HCT116 (cell line): ENCODE measurements at regions not wholly inside any gene's neighbourhood (a gene's known extent, or its start where the extent isn't known, plus 50 kb on each side); places are given as distances from the start of the nearest gene placed in this dataset.

Source experiments
- ATAC-seq: fragments of 200-7000 bp; cut with Tn5 transposase; 2 replicates; pipeline ENCODE4 v1.9.1; 2020; ENCODE audit warnings: mild to moderate bottlenecking, moderate library complexity
- BruUV-seq: library from RNA; stranded (reverse); fragments of 400-500 nt; replicated peaks from 2 replicates; lab custom pipeline; 2021; lab: Mats Ljungman, UMichigan
- CTCF ChIA-PET: fragments of 300-600 bp; sonication (Branson Sonifier 250); formaldehyde crosslinking; loops from one replicate; lab custom pipeline; 2021; ENCODE audit warnings: antibody characterized with exemption; lab: Charles Lee
- POLR2A ChIA-PET: fragments of 300-600, 350-600 bp; sonication (Branson Sonifier 250); formaldehyde crosslinking; loops from one replicate; lab custom pipeline; 2021; ENCODE audit warnings: antibody characterized with exemption; lab: Charles Lee
- RAD21 ChIA-PET, 2 experiments: fragments of 300-600 bp; sonication (Branson Sonifier 250); formaldehyde crosslinking; loops; one replicate each; lab custom pipeline; 2023; ENCODE audit warnings: low total read pairs in 2 of 2; ENCODE audit not compliant: uncharacterized antibody in 2 of 2, unreplicated experiment in 2 of 2, low non-redundant PET in 1 of 2; lab: Charles Lee
- DNase-seq: peaks from one replicate; pipeline ENCODE4 v3.0.0-alpha.2; 2010; ENCODE audit warnings: low read depth, low spot score
- H2AFZ ChIP-seq: fragments of 200-600 bp; shearing (Covaris generic), sonication (generic); 2 replicates; pipeline ENCODE4 v1.6.1; 2017; ENCODE audit warnings: low read depth, mixed run types, mixed read lengths, antibody characterized with exemption, low read length; ENCODE audit not compliant: poor library complexity, severe bottlenecking
- H3K27ac ChIP-seq: 2 replicates; pipeline ENCODE4 v1.5.1; 2012; ENCODE audit warnings: low read depth, low read length
- H3K27me3 ChIP-seq: fragments of 200-600 bp; sonication (generic); 2 replicates; pipeline ENCODE4 v1.6.1; 2016; ENCODE audit warnings: mixed run types, low read length, mixed read lengths; ENCODE audit not compliant: insufficient read depth
- H3K36me3 ChIP-seq, 2 experiments: fragments of 200-500 bp in 1 of 2; fragments of 200-600 bp in 1 of 2; sonication (Bioruptor generic) in 1 of 2; sonication (generic) in 1 of 2; 2 replicates each; pipeline versions ENCODE4 v1.5.1 to v1.6.1; 2014 to 2016; ENCODE audit warnings: low read length in 2 of 2, inconsistent platforms in 1 of 2, mixed read lengths in 1 of 2, mixed run types in 1 of 2; ENCODE audit not compliant: insufficient read depth in 2 of 2, control insufficient read depth in 1 of 2
- H3K4me1 ChIP-seq, 2 experiments: fragments of 200-600 bp in 1 of 2; sonication (generic) in 1 of 2; 2 replicates each; pipeline versions ENCODE4 v1.5.1 to v1.6.1; 2012 to 2017; ENCODE audit warnings: low read length in 2 of 2, inconsistent platforms in 1 of 2, mild to moderate bottlenecking in 1 of 2, mixed read lengths in 1 of 2, mixed run types in 1 of 2, moderate library complexity in 1 of 2; ENCODE audit not compliant: insufficient read depth in 2 of 2, control insufficient read depth in 1 of 2
- H3K4me2 ChIP-seq: fragments of 200-600 bp; sonication (generic); 2 replicates; pipeline ENCODE4 v1.6.1; 2017; ENCODE audit warnings: mixed run types, low read length, mixed read lengths
- H3K4me3 ChIP-seq, 2 experiments: fragments of 200-600 bp in 1 of 2; sonication (generic) in 1 of 2; replicated peaks in 1 of 2; 2 replicates each; pipeline ENCODE4 v1.5.1; 2011 to 2016; ENCODE audit warnings: low read length in 2 of 2, control low read depth in 1 of 2, low read depth in 1 of 2, mild to moderate bottlenecking in 1 of 2, mixed read lengths in 1 of 2, mixed run types in 1 of 2
- H3K79me2 ChIP-seq: fragments of 200-600 bp; sonication (generic); 2 replicates; pipeline ENCODE4 v1.6.1; 2017; ENCODE audit warnings: mild to moderate bottlenecking, mixed run types, low read length, moderate library complexity, mixed read lengths; ENCODE audit not compliant: insufficient read depth
- H3K9ac ChIP-seq: fragments of 200-600 bp; sonication (generic); 2 replicates; pipeline ENCODE4 v1.6.1; 2016; ENCODE audit warnings: low read length, mixed read lengths
- H3K9me2 ChIP-seq: fragments of 200-600 bp; sonication (generic), shearing (Covaris generic); 2 replicates; pipeline ENCODE4 v1.6.1; 2017; ENCODE audit warnings: mixed run types, mild to moderate bottlenecking, moderate library complexity; ENCODE audit not compliant: insufficient read depth
- H3K9me3 ChIP-seq, 2 experiments: fragments of 200-500 bp in 1 of 2; fragments of 200-600 bp in 1 of 2; sonication (Bioruptor generic) in 1 of 2; sonication (generic) in 1 of 2; 2 replicates each; pipeline ENCODE4 v1.6.1; 2014 to 2017; ENCODE audit warnings: low read length in 2 of 2, mixed read lengths in 2 of 2, inconsistent platforms in 1 of 2, low read depth in 1 of 2, mild to moderate bottlenecking in 1 of 2, mixed run types in 1 of 2, moderate library complexity in 1 of 2; ENCODE audit not compliant: control insufficient read depth in 1 of 2, insufficient read depth in 1 of 2
- H4K20me1 ChIP-seq: fragments of 200-600 bp; sonication (generic), shearing (Covaris generic); 2 replicates; pipeline ENCODE4 v1.6.1; 2017; ENCODE audit warnings: mixed run types, mild to moderate bottlenecking, moderate library complexity; ENCODE audit not compliant: insufficient read depth
- EZH2phosphoT487 ChIP-seq: fragments of 200-600 bp; IDR thresholded peaks from 2 replicates; pipeline ENCODE4 v1.6.1; 2018; ENCODE audit warnings: antibody characterized with exemption, borderline replicate concordance
- FOSL1 ChIP-seq: IDR thresholded peaks from 2 replicates; pipeline ENCODE4 v1.6.1; 2012; ENCODE audit warnings: low read depth
- POLR2A ChIP-seq: IDR thresholded peaks from 2 replicates; pipeline ENCODE4 v1.7.0; 2011; ENCODE audit warnings: borderline replicate concordance; ENCODE audit not compliant: insufficient read depth, insufficient read length; ENCODE audit errors: extremely low read depth
- RAD21 ChIP-seq: IDR thresholded peaks from 2 replicates; pipeline ENCODE4 v1.6.1; 2012; ENCODE audit warnings: low read depth, mild to moderate bottlenecking
- SRF ChIP-seq: IDR thresholded peaks from 2 replicates; pipeline ENCODE4 v1.6.1; 2012; ENCODE audit warnings: low read depth
- YY1 ChIP-seq: IDR thresholded peaks from 2 replicates; pipeline ENCODE4 v1.6.1; 2011; ENCODE audit warnings: low read length, low read depth, moderate library complexity, mild to moderate bottlenecking; ENCODE audit not compliant: insufficient replicate concordance; ENCODE audit errors: extremely low read depth
- intact Hi-C: fragments of 100-400 bp; cut with micrococcal nuclease; formaldehyde crosslinking; loops from 2 replicates; pipeline ENCODE4 v1.10.0; 2022

- H4K20me1 ChIP-seq = no peaks in the 10 kb centered on the region
- no peak for TF ChIP-seq YY1
- no peak for ATAC-seq
- H3K9me2 ChIP-seq = no peaks in the 10 kb centered on the region
- no TSS peak for BruUV-seq
- no peak overlapping the region for H2AFZ ChIP-seq
- H3K9me3 ChIP-seq = no peaks in the 10 kb centered on the region
- no peaks in the 10 kb centered on the region for H3K4me1 ChIP-seq
- ChIA-PET POLR2A (no interaction called here), CTCF (no interaction called here), RAD21 (no interaction called here)
- intact Hi-C loops = no loop called here
- no peaks in the 10 kb centered on the region for H3K27me3 ChIP-seq
- no peaks in the 10 kb centered on the region for H3K79me2 ChIP-seq
- H3K4me3 ChIP-seq = no peak overlapping the region
- H3K36me3 ChIP-seq = no peaks in the 10 kb centered on the region
- H3K27ac ChIP-seq = no peak overlapping the region
- no peak for DNase-seq
- no peak overlapping the region for H3K9ac ChIP-seq
- no peak overlapping the region for H3K4me2 ChIP-seq
These were observed 68.7 kb upstream of the GPM6B start for GRCh38 chrX:13885591-13885990.

DNA sequence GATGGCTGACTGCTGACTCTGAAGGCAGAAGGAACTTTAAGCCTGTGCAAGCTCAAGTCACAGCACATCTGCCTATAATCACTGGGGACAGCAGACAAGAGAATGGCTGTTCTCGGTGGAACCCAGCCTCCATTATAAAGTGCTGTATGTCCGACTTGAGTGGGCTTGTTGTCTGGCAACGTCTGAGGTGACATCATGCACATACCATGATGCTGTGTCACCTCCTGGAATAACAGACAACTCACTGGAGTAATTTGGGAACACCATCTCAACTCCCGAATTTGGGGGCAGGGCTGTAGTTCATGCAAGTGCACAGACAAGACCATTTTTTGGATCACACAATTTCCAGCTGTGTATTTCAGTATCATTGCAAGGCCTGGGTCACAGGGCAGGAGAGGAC lies 59.8 kb upstream of the GPM6B start:
- Histone ChIP-seq H3K79me2 (no peaks in the 10 kb centered on the region), H3K4me2 (no peak overlapping the region), H3K9ac (no peak overlapping the region), H2AFZ (no peak overlapping the region), H3K9me2 (no peaks in the 10 kb centered on the region), H4K20me1 (no peaks in the 10 kb centered on the region), H3K27ac (no peak overlapping the region), H3K36me3 (no peaks in the 10 kb centered on the region), H3K9me3 (no peaks in the 10 kb centered on the region), H3K27me3 (no peaks in the 10 kb centered on the region), H3K4me1 (no peaks in the 10 kb centered on the region), H3K4me3 (no peak overlapping the region)
- ChIA-PET RAD21 (no interaction called here), CTCF (no interaction called here), POLR2A (no interaction called here)
- no TSS peak for BruUV-seq
- no peak for ATAC-seq
- TF ChIP-seq SRF = no peak
- no peak for TF ChIP-seq RAD21
- TF ChIP-seq POLR2A = no peak
- TF ChIP-seq EZH2phosphoT487 = no peak
- TF ChIP-seq FOSL1 = no peak
- DNase-seq = no peak
- intact Hi-C loops = no loop called here
